HG03159 (cell line): ENCODE measurements at regions not wholly inside any gene's neighbourhood (a gene's known extent, or its start where the extent isn't known, plus 50 kb on each side); places are given as distances from the start of the nearest gene placed in this dataset.

Source experiments
- ATAC-seq: cut with Tn5 transposase; IDR thresholded peaks from one replicate; pipeline ENCODE4 v1.9.1; 2021; ENCODE audit warnings: mild to moderate bottlenecking, moderate library complexity; ENCODE audit not compliant: unreplicated experiment

DNA sequence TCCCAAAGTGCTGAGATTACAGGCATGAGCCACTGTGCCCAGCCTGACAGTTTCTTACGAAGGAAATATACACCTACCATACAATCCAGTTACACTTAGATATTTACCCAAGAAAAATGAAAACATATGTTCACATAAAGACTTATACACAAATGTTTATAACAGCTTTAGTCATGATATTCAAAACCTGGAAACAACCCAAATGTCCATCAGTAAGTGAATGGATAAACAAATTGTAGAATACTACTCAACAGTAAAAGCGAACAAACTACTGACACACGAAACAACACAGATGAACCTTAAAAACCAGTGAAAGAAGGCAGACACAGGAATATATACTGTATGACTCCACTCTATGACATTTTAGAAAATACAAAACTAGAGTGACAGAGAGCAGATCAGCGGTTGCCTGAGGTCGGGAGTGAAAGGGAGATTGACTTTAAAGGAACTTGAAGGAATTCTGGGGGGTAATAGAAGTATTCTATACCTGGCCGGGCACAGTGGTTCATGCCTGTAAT, 83.6 kb downstream of the SPRING1 start:
- no peak for ATAC-seq

DNA sequence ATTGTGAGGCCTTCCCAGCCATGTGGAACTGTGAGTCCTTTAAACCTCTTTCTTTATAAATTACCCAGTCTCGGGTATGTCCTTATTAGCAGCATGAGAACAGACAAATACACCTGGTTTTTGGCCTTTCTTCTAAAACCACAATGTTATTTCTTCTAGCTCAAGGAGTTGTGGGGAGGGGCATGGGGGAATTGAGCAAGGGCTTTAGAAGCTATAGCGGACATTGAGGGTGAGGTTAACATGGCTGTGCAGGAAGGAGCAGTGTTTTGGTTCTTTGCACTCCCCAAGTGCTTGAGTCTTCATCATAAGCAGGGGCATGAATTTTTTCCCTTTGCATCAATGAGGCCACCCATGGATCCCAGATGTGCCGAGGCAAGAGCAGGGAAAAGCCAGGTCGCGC, 86.8 kb downstream of the SPRING1 start:
- ATAC-seq: no peak

DNA sequence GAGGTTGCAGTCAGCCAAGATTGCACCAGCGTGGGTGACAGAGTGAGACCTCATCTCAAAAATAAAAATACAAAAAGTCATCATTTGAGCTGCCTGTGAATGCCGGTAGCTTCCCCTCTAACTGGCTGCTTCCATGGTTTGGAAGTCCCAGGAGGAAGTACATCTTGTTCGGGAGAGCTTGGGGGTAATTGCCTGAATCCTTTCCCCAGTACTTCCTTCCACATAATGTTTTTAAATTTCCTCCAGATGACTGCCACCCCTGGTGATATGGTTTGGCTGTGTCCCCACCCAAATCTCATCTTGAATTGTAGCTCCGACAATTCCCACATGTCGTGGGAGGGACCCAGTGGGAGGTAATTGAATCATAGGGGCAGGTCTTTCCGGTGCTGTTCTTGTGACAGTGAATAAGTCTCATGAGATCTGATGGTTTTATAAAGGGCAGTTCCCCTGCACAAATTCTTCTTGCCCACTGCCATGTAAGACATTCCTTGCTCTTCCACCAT, 87.2 kb downstream of the SPRING1 start:
- ATAC-seq: no peak

GRCh38 chr12:116650062-116650461, 87.8 kb downstream of the SPRING1 start:
- ATAC-seq: no peak

GRCh38 chr12:116647813-116648212, 88.6 kb downstream of the MAP1LC3B2 start:
- ATAC-seq: no peak

DNA sequence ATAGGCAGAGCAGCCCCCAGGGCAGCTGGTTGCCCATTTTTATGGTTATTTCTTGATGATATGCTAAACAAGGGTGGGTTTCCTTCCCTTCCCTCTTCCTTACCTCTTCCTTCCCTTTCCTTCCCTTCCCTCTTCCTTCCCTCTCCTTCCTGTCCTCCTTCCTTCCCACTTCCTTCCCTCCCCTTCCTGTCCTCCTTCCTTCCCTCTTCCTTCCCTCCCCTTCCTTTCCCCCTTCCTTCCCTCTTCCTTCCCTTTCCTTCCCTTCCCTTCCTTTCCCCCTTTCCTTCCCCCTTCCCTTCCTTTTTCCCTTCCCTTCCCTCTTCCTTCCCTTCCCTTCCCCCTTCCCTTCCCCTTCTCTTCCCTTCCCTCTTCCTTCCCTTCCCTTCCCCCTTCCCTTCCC, 87.7 kb downstream of the MAP1LC3B2 start:
- ATAC-seq: no peak

DNA sequence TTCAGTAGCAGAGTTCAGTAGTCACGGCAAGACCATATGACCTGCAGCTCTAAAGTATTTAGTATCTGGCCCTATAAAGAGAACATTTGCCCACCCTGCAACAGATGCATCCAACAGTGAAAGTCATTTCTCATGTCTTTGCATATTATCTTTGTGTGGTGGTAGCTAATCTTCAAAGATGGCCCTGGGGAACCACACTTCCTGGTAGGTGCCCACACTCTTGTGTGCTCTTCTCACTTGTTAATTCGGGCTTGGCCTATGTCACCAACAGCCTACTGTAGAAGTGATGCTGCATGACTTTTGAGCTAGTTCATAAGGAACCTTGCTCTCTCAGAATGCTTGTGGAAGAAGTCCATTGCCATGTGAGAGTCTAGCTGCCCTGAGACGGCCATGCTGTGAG, 85.6 kb downstream of the MAP1LC3B2 start:
- no peak for ATAC-seq

DNA sequence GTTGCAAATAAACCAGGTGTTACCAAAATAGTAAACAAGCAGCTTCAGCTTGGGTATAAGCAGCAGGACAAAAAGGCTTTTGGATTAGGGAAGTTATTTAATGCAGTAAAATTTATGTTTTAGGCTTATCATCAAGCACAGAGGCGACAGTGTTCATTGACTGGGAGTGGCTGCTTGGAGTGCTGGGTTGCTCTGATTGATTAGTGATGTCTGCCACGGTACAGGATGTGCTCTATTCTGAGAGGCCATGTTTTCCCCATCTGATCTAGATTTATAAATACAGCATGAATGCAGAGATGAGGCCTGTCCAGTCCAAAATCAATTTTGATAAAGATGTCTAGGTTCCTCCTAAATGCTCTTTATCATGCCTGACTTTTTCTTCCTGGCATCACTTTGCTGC, 83.5 kb downstream of the MAP1LC3B2 start:
- no peak for ATAC-seq

- no peak for ATAC-seq
These were observed 82.9 kb downstream of the MAP1LC3B2 start for GRCh38 chr12:116642106-116642505.

- no peak for ATAC-seq
These were observed 81.1 kb downstream of the MAP1LC3B2 start for GRCh38 chr12:116640281-116640680.

DNA sequence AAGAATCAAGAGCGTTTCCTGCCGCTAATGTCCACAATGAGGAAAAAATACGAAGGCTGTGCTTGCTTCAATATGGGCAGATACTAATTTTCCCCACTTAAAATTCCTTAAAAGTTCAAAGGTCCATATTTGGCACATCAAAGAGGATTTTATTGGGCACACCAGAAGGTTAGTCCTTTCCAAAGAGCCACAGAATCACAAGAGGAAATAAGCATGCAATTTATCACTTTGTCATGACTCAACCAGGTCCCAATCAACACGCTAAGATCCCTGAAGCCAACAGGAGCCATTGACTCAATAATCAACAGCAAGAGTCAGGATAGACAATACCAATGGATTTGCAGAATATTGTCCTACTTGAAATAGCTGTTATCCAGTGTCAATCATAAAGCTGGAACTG, 80.6 kb downstream of the MAP1LC3B2 start:
- ATAC-seq: no peak

DNA sequence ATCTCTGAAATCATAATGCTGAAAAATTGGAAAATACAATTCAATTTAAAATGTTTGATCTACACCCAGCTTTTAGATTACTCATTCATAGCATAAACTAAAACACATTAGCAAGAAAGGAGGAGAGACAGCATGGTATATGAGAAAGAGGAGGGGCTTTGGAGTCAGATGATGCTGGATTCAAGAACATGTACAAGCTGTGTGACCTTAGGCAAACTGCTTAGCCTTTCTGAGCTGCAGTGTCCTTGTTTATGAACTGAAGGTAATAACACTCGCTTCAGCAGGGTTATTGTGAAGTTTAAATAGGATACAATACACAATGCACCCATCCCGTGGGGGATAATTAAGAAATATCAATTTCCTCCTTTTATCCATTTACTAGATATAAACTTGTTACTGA, 79.2 kb downstream of the MAP1LC3B2 start:
- no peak for ATAC-seq

DNA sequence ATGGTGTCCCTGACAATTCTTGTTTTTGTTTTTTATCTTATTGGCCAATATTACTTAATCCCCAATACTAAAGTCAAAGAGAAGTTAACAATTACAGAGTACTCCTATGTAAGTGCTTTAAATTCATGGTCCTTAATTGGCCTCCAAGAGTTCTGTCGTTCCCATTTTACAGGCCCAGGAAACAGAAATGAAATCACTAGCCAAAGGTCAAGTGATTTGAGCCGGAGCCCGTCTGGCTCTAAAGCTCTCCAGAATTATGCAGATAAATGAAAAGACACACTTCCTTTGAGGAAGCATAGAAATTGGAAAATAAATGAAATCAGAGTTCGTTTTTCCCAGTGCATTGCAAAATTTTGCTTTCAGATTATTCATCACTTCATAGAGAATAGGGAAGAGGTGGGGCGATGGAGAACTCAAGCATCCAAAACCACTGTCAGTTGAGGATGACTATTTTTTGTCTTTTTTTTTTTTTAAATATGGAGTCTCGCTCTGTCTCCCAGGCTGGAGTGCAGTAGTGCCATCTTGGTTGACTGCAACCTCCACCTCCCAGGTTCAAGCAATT, 78.5 kb downstream of the MAP1LC3B2 start:
- no peak for ATAC-seq

DNA sequence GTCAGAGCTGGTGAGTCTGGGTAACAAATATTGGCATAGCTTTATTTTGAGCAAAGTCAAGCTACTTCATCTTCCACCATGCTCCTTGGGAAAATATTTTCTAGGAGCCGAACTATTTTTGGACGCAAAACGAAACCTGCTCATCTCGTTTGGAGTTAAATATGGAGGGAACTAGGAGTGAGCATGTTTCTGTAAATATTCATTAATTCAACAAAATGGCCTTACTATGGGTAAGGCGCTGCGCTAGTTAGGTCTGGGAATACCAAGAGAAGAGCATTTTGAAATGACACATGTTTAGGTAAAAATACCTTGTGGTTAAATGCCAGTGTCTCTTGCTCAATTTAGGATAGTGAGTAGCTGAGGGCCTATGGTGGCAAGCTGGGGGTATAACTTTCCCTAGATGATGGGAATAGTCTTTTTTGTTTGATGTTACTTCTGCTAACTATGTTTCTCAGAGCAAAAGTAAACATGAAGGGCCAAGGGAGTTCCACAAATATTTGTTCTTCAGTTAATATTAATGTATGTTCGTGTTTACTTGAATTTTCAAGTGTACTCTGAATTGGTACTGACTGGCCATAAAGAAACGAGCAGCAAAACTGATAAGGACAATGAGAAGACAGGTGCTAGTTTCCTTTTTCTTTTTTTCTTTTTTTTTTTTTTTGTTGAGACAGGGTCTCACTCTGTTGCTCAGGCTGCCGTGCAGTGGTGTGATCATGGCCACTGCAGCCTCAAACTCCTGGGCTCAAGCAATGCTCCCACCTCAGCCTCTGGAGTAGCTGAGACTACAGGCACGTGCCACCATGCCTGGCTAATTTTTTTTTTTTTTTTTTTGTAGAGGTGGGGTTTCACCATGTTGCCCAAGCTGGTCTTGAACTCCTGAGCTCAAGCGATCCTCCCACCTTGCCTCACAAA, 77.7 kb downstream of the MAP1LC3B2 start:
- no peak for ATAC-seq

DNA sequence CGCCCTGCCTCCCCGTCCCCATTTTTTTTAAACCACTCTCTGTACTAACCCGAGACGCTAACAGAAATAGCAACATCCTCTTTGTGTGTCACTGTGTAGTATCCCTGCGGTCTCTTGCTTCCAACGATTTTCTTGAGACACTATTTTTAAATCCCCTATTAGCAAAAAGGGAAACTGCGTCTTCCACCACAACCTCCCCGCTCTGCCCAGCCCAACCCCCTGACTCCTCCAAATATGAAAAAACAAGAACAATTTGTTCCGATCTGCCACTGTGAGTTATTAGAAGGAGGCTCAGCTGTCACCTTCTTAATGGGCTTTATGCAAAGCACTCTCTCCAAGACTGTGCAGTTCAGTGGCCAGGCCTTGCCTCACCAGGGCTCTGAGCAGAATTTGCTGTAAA, 76.3 kb downstream of the MAP1LC3B2 start:
- ATAC-seq: no peak

- no peak for ATAC-seq
These were observed 74.3 kb downstream of the MAP1LC3B2 start for GRCh38 chr12:116633476-116633875.

DNA sequence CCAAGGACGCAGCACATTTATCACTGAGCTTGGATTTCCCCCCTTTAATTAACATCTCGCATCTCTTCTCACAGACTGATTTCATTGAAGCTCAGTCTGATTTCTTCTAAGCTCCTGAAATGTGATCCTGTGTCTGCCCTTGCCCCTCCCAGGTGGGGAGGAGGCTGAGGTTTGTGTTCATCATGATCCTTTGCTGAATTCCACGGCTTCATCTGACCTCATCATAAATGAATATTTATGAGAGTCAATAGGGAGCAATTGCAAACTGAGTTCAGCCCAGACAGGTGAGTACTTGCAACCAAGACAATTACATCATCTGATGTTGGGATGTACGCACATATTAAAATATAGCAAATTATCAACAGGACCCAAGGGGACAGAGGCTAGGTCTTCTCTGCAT, 72.4 kb downstream of the MAP1LC3B2 start:
- ATAC-seq: no peak

- no peak for ATAC-seq
These were observed 71.6 kb downstream of the MAP1LC3B2 start for GRCh38 chr12:116630762-116631161.

- no peak for ATAC-seq
These were observed 70.3 kb downstream of the MAP1LC3B2 start for GRCh38 chr12:116629480-116629879.

GRCh38 chr12:116628989-116629388, 69.8 kb downstream of the MAP1LC3B2 start:
- ATAC-seq: no peak

- no peak for ATAC-seq
These were observed 69.2 kb downstream of the MAP1LC3B2 start for GRCh38 chr12:116628450-116628793.
